HCT116 (cell line): ENCODE measurements at regions not wholly inside any gene's neighbourhood (a gene's known extent, or its start where the extent isn't known, plus 50 kb on each side); places are given as distances from the start of the nearest gene placed in this dataset.

Source experiments
- ATAC-seq: fragments of 200-7000 bp; cut with Tn5 transposase; 2 replicates; pipeline ENCODE4 v1.9.1; 2020; ENCODE audit warnings: mild to moderate bottlenecking, moderate library complexity
- BruUV-seq: library from RNA; stranded (reverse); fragments of 400-500 nt; replicated peaks from 2 replicates; lab custom pipeline; 2021; lab: Mats Ljungman, UMichigan
- CTCF ChIA-PET: fragments of 300-600 bp; sonication (Branson Sonifier 250); formaldehyde crosslinking; loops from one replicate; lab custom pipeline; 2021; ENCODE audit warnings: antibody characterized with exemption; lab: Charles Lee
- POLR2A ChIA-PET: fragments of 300-600, 350-600 bp; sonication (Branson Sonifier 250); formaldehyde crosslinking; loops from one replicate; lab custom pipeline; 2021; ENCODE audit warnings: antibody characterized with exemption; lab: Charles Lee
- RAD21 ChIA-PET, 2 experiments: fragments of 300-600 bp; sonication (Branson Sonifier 250); formaldehyde crosslinking; loops; one replicate each; lab custom pipeline; 2023; ENCODE audit warnings: low total read pairs in 2 of 2; ENCODE audit not compliant: uncharacterized antibody in 2 of 2, unreplicated experiment in 2 of 2, low non-redundant PET in 1 of 2; lab: Charles Lee
- DNase-seq: peaks from one replicate; pipeline ENCODE4 v3.0.0-alpha.2; 2010; ENCODE audit warnings: low read depth, low spot score
- H2AFZ ChIP-seq: fragments of 200-600 bp; shearing (Covaris generic), sonication (generic); 2 replicates; pipeline ENCODE4 v1.6.1; 2017; ENCODE audit warnings: low read depth, mixed run types, mixed read lengths, antibody characterized with exemption, low read length; ENCODE audit not compliant: poor library complexity, severe bottlenecking
- H3K27ac ChIP-seq: 2 replicates; pipeline ENCODE4 v1.5.1; 2012; ENCODE audit warnings: low read depth, low read length
- H3K27me3 ChIP-seq: fragments of 200-600 bp; sonication (generic); 2 replicates; pipeline ENCODE4 v1.6.1; 2016; ENCODE audit warnings: mixed run types, low read length, mixed read lengths; ENCODE audit not compliant: insufficient read depth
- H3K36me3 ChIP-seq, 2 experiments: fragments of 200-500 bp in 1 of 2; fragments of 200-600 bp in 1 of 2; sonication (Bioruptor generic) in 1 of 2; sonication (generic) in 1 of 2; 2 replicates each; pipeline versions ENCODE4 v1.5.1 to v1.6.1; 2014 to 2016; ENCODE audit warnings: low read length in 2 of 2, inconsistent platforms in 1 of 2, mixed read lengths in 1 of 2, mixed run types in 1 of 2; ENCODE audit not compliant: insufficient read depth in 2 of 2, control insufficient read depth in 1 of 2
- H3K4me1 ChIP-seq, 2 experiments: fragments of 200-600 bp in 1 of 2; sonication (generic) in 1 of 2; 2 replicates each; pipeline versions ENCODE4 v1.5.1 to v1.6.1; 2012 to 2017; ENCODE audit warnings: low read length in 2 of 2, inconsistent platforms in 1 of 2, mild to moderate bottlenecking in 1 of 2, mixed read lengths in 1 of 2, mixed run types in 1 of 2, moderate library complexity in 1 of 2; ENCODE audit not compliant: insufficient read depth in 2 of 2, control insufficient read depth in 1 of 2
- H3K4me2 ChIP-seq: fragments of 200-600 bp; sonication (generic); 2 replicates; pipeline ENCODE4 v1.6.1; 2017; ENCODE audit warnings: mixed run types, low read length, mixed read lengths
- H3K4me3 ChIP-seq, 2 experiments: fragments of 200-600 bp in 1 of 2; sonication (generic) in 1 of 2; replicated peaks in 1 of 2; 2 replicates each; pipeline ENCODE4 v1.5.1; 2011 to 2016; ENCODE audit warnings: low read length in 2 of 2, control low read depth in 1 of 2, low read depth in 1 of 2, mild to moderate bottlenecking in 1 of 2, mixed read lengths in 1 of 2, mixed run types in 1 of 2
- H3K79me2 ChIP-seq: fragments of 200-600 bp; sonication (generic); 2 replicates; pipeline ENCODE4 v1.6.1; 2017; ENCODE audit warnings: mild to moderate bottlenecking, mixed run types, low read length, moderate library complexity, mixed read lengths; ENCODE audit not compliant: insufficient read depth
- H3K9ac ChIP-seq: fragments of 200-600 bp; sonication (generic); 2 replicates; pipeline ENCODE4 v1.6.1; 2016; ENCODE audit warnings: low read length, mixed read lengths
- H3K9me2 ChIP-seq: fragments of 200-600 bp; sonication (generic), shearing (Covaris generic); 2 replicates; pipeline ENCODE4 v1.6.1; 2017; ENCODE audit warnings: mixed run types, mild to moderate bottlenecking, moderate library complexity; ENCODE audit not compliant: insufficient read depth
- H3K9me3 ChIP-seq, 2 experiments: fragments of 200-500 bp in 1 of 2; fragments of 200-600 bp in 1 of 2; sonication (Bioruptor generic) in 1 of 2; sonication (generic) in 1 of 2; 2 replicates each; pipeline ENCODE4 v1.6.1; 2014 to 2017; ENCODE audit warnings: low read length in 2 of 2, mixed read lengths in 2 of 2, inconsistent platforms in 1 of 2, low read depth in 1 of 2, mild to moderate bottlenecking in 1 of 2, mixed run types in 1 of 2, moderate library complexity in 1 of 2; ENCODE audit not compliant: control insufficient read depth in 1 of 2, insufficient read depth in 1 of 2
- H4K20me1 ChIP-seq: fragments of 200-600 bp; sonication (generic), shearing (Covaris generic); 2 replicates; pipeline ENCODE4 v1.6.1; 2017; ENCODE audit warnings: mixed run types, mild to moderate bottlenecking, moderate library complexity; ENCODE audit not compliant: insufficient read depth
- CTCF ChIP-seq, 3 experiments: fragments of 200-600 bp in 1 of 3; sonication (generic) in 1 of 3; IDR thresholded peaks in 2 of 3; conservative IDR thresholded peaks in 1 of 3; 2 replicates each; pipeline ENCODE4 v1.5.1; 2012 to 2017; ENCODE audit warnings: low read depth in 2 of 3, low read length in 2 of 3, antibody characterized with exemption in 1 of 3, borderline replicate concordance in 1 of 3, control low read depth in 1 of 3, mild to moderate bottlenecking in 1 of 3, mixed read lengths in 1 of 3, mixed run types in 1 of 3, moderate library complexity in 1 of 3; ENCODE audit not compliant: insufficient read depth in 1 of 3
- EGR1 ChIP-seq: IDR thresholded peaks from 2 replicates; pipeline ENCODE4 v1.6.1; 2012; ENCODE audit warnings: low read depth
- ELF1 ChIP-seq: IDR thresholded peaks from 2 replicates; pipeline ENCODE4 v1.6.1; 2012; ENCODE audit warnings: low read depth, borderline replicate concordance
- EZH2phosphoT487 ChIP-seq: fragments of 200-600 bp; IDR thresholded peaks from 2 replicates; pipeline ENCODE4 v1.6.1; 2018; ENCODE audit warnings: antibody characterized with exemption, borderline replicate concordance
- FOSL1 ChIP-seq: IDR thresholded peaks from 2 replicates; pipeline ENCODE4 v1.6.1; 2012; ENCODE audit warnings: low read depth
- POLR2A ChIP-seq: IDR thresholded peaks from 2 replicates; pipeline ENCODE4 v1.7.0; 2011; ENCODE audit warnings: borderline replicate concordance; ENCODE audit not compliant: insufficient read depth, insufficient read length; ENCODE audit errors: extremely low read depth
- RAD21 ChIP-seq: IDR thresholded peaks from 2 replicates; pipeline ENCODE4 v1.6.1; 2012; ENCODE audit warnings: low read depth, mild to moderate bottlenecking
- SIN3A ChIP-seq: IDR thresholded peaks from 2 replicates; pipeline ENCODE4 v1.6.1; 2012; ENCODE audit warnings: low read depth
- SRF ChIP-seq: IDR thresholded peaks from 2 replicates; pipeline ENCODE4 v1.6.1; 2012; ENCODE audit warnings: low read depth
- TCF7L2 ChIP-seq: IDR thresholded peaks from 2 replicates; pipeline ENCODE4 v1.7.0; 2011; ENCODE audit warnings: borderline replicate concordance, inconsistent platforms; ENCODE audit not compliant: insufficient read depth, insufficient read length; ENCODE audit errors: extremely low read depth
- ZBTB33 ChIP-seq: IDR thresholded peaks from 2 replicates; pipeline ENCODE4 v1.6.1; 2011; ENCODE audit warnings: mild to moderate bottlenecking, low read length, moderate library complexity; ENCODE audit not compliant: insufficient replicate concordance; ENCODE audit errors: extremely low read depth
- ZFX ChIP-seq: fragments of 450-650 bp; IDR thresholded peaks from 2 replicates; pipeline ENCODE4 v1.6.1; 2017
- intact Hi-C: fragments of 100-400 bp; cut with micrococcal nuclease; formaldehyde crosslinking; loops from 2 replicates; pipeline ENCODE4 v1.10.0; 2022
- TF ChIP-seq, protein P1 (sequence below): IDR thresholded peaks from 2 replicates; pipeline ENCODE4 v1.6.1; 2012

GRCh38 chr3:135539854-135540253, 425.7 kb upstream of the PPP2R3A start:
- Histone ChIP-seq H3K27ac (no peak overlapping the region), H3K79me2 (no peaks in the 10 kb centered on the region), H3K4me3 (no peak overlapping the region), H3K4me2 (no peak overlapping the region), H3K9me3 (no peaks in the 10 kb centered on the region), H3K4me1 (no peaks in the 10 kb centered on the region), H4K20me1 (no peaks in the 10 kb centered on the region), H3K36me3 (no peaks in the 10 kb centered on the region), H2AFZ (no peak overlapping the region), H3K27me3 (peaks cover 35% of the 10 kb centered on the region), H3K9me2 (no peaks in the 10 kb centered on the region), H3K9ac (no peak overlapping the region)
- ATAC-seq: no peak
- no peak for DNase-seq
- ChIA-PET CTCF (no interaction called here), POLR2A (no interaction called here), RAD21 (no interaction called here)
- TF ChIP-seq TCF7L2: no peak
- TF ChIP-seq ZBTB33: no peak
- TF ChIP-seq, protein P1, sequence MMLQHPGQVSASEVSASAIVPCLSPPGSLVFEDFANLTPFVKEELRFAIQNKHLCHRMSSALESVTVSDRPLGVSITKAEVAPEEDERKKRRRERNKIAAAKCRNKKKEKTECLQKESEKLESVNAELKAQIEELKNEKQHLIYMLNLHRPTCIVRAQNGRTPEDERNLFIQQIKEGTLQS: no peak
- intact Hi-C loops: no loop called here
- BruUV-seq: no TSS peak

- intact Hi-C loops: no loop called here
- no peaks in the 10 kb centered on the region for H3K79me2 ChIP-seq
- no peaks in the 10 kb centered on the region for H3K9me2 ChIP-seq
- ChIA-PET CTCF (no interaction called here), POLR2A (no interaction called here)
- no peaks in the 10 kb centered on the region for H3K4me1 ChIP-seq
- peaks cover 19% of the 10 kb centered on the region for H3K27me3 ChIP-seq
- TF ChIP-seq EGR1 (no peak), EZH2phosphoT487 (no peak), ZFX (no peak), FOSL1 (no peak), SIN3A (no peak), SRF (no peak), RAD21 (no peak), ELF1 (no peak), CTCF (IDR thresholded peaks at IDR 0.05 in 2 of 3, conservative IDR thresholded peaks at IDR 0.05 in 1 of 3; ENCODE audit: borderline replicate concordance in 1 of 3, insufficient read depth in 1 of 3, low read depth in 2 of 3, low read length in 2 of 3) (no peak), POLR2A (no peak)
- TF ChIP-seq, all 23 proteins: peak for 0
- ATAC-seq (no peak), DNase-seq (no peak)
- RAD21 ChIA-PET: no interaction called here
- no peak overlapping the region for H3K4me2 ChIP-seq
- H3K36me3 ChIP-seq: no peaks in the 10 kb centered on the region
- no peak overlapping the region for H3K27ac ChIP-seq
- H3K9ac ChIP-seq: no peak overlapping the region
- H4K20me1 ChIP-seq: no peaks in the 10 kb centered on the region
- H3K9me3 ChIP-seq: no peaks in the 10 kb centered on the region
- H3K4me3 ChIP-seq: no peak overlapping the region
- no TSS peak for BruUV-seq
- H2AFZ ChIP-seq: no peak overlapping the region
Measured at GRCh38 chr3:135549928-135550494, 415.5 kb upstream of the PPP2R3A start.
